Caco-2 (cell line): ENCODE measurements at regions not wholly inside any gene's neighbourhood (a gene's known extent, or its start where the extent isn't known, plus 50 kb on each side); places are given as distances from the start of the nearest gene placed in this dataset.

Source experiments
- BruUV-seq: library from RNA; stranded (reverse); fragments of 400-500 nt; replicated peaks from 2 replicates; lab custom pipeline; 2021; lab: Mats Ljungman, UMichigan
- CTCF ChIA-PET: fragments of 300-600 bp; sonication (Branson Sonifier 250); formaldehyde crosslinking; loops from one replicate; lab custom pipeline; 2022; ENCODE audit warnings: antibody characterized with exemption; lab: Charles Lee
- POLR2A ChIA-PET: fragments of 300-600 bp; sonication (Branson Sonifier 250); formaldehyde crosslinking; loops from one replicate; lab custom pipeline; 2022; ENCODE audit warnings: antibody characterized with exemption; lab: Charles Lee
- DNase-seq, 2 experiments: peaks; one replicate each; pipeline versions ENCODE4 v3.0.0 to v3.0.0-alpha.2; 2020 to 2022
- H3K27me3 ChIP-seq: replicated peaks from 2 replicates; pipeline ENCODE4 v1.6.0; 2011; ENCODE audit warnings: low read length; ENCODE audit not compliant: control insufficient read depth, insufficient read depth
- H3K36me3 ChIP-seq: 2 replicates; pipeline ENCODE4 v1.5.1; 2011; ENCODE audit warnings: low read length; ENCODE audit not compliant: control insufficient read depth, insufficient read depth
- H3K4me1 ChIP-seq: fragments of 250-450 bp; sonication (Bioruptor Pico); 2 replicates; pipeline ENCODE4 v1.5.1; 2020; ENCODE audit warnings: mild to moderate bottlenecking
- H3K4me3 ChIP-seq: 2 replicates; pipeline ENCODE4 v1.5.1; 2011; ENCODE audit warnings: low read depth, mild to moderate bottlenecking, control low read depth, low read length
- H3K9me3 ChIP-seq: fragments of 250-450 bp; sonication (Bioruptor Pico); 2 replicates; pipeline ENCODE4 v1.5.1; 2020; ENCODE audit warnings: mild to moderate bottlenecking, moderate library complexity
- H3K27ac Mint-ChIP-seq: one replicate; pipeline ENCODE4 v1.8.0; 2022; ENCODE audit warnings: mixed read lengths; ENCODE audit not compliant: unreplicated experiment
- H3K27me3 Mint-ChIP-seq: one replicate; pipeline ENCODE4 v1.8.0; 2022; ENCODE audit warnings: mixed read lengths; ENCODE audit not compliant: insufficient read depth, unreplicated experiment
- H3K36me3 Mint-ChIP-seq: one replicate; pipeline ENCODE4 v1.8.0; 2022; ENCODE audit warnings: mild to moderate bottlenecking, mixed read lengths; ENCODE audit not compliant: insufficient read depth, unreplicated experiment
- H3K4me1 Mint-ChIP-seq: one replicate; pipeline ENCODE4 v1.8.0; 2022; ENCODE audit warnings: low read depth, mixed read lengths; ENCODE audit not compliant: unreplicated experiment
- H3K4me3 Mint-ChIP-seq: one replicate; pipeline ENCODE4 v1.8.0; 2022; ENCODE audit warnings: mild to moderate bottlenecking, moderate library complexity, mixed read lengths; ENCODE audit not compliant: unreplicated experiment
- H3K9me3 Mint-ChIP-seq: one replicate; pipeline ENCODE4 v1.8.0; 2022; ENCODE audit warnings: mixed read lengths; ENCODE audit not compliant: unreplicated experiment
- CTCF ChIP-seq, 2 experiments: fragments of 200-600 bp in 1 of 2; IDR thresholded peaks; 1 replicate in 1 of 2; 2 replicates in 1 of 2; pipeline versions ENCODE4 v1.5.1 to v1.8.0; 2011 to 2022; ENCODE audit warnings: antibody characterized with exemption in 1 of 2, control low read depth in 1 of 2, inconsistent platforms in 1 of 2, low read depth in 1 of 2, low read length in 1 of 2, mild to moderate bottlenecking in 1 of 2, moderate library complexity in 1 of 2; ENCODE audit not compliant: insufficient read depth in 1 of 2, severe bottlenecking in 1 of 2, unreplicated experiment in 1 of 2
- intact Hi-C: fragments of 100-400 bp; cut with micrococcal nuclease; formaldehyde crosslinking; loops from one replicate; pipeline ENCODE4 v1.10.0; 2022; ENCODE audit not compliant: unreplicated experiment

GRCh38 chr13:103349211-103349980 lies 283.2 kb upstream of the SLC10A2 start:
- Mint-ChIP-seq H3K27me3 (no peaks in the 10 kb centered on the region), H3K36me3 (no peaks in the 10 kb centered on the region), H3K4me1 (peaks cover 14% of the 10 kb centered on the region), H3K27ac (no peak overlapping the region), H3K4me3 (no peak overlapping the region), H3K9me3 (peaks cover 18% of the 10 kb centered on the region)
- H3K4me1 ChIP-seq = peaks cover 12% of the 10 kb centered on the region
- no peaks in the 10 kb centered on the region for H3K27me3 ChIP-seq
- DNase-seq = no peak
- no peak overlapping the region for H3K4me3 ChIP-seq
- no peak for TF ChIP-seq CTCF (IDR thresholded peaks at IDR 0.05; ENCODE audit: insufficient read depth in 1 of 2, low read depth in 1 of 2, low read length in 1 of 2, severe bottlenecking in 1 of 2, unreplicated experiment in 1 of 2)
- H3K36me3 ChIP-seq = no peaks in the 10 kb centered on the region
- intact Hi-C loops = no loop called here
- POLR2A ChIA-PET = no interaction called here
- BruUV-seq = no TSS peak
- CTCF ChIA-PET = no interaction called here
- peaks cover 6% of the 10 kb centered on the region for H3K9me3 ChIP-seq

- H3K27me3 Mint-ChIP-seq = no peaks in the 10 kb centered on the region
- no TSS peak for BruUV-seq
- TF ChIP-seq CTCF (IDR thresholded peaks at IDR 0.05; ENCODE audit: insufficient read depth in 1 of 2, low read depth in 1 of 2, low read length in 1 of 2, severe bottlenecking in 1 of 2, unreplicated experiment in 1 of 2) = no peak
- Histone ChIP-seq H3K27me3 (no peaks in the 10 kb centered on the region), H3K4me3 (no peak overlapping the region), H3K4me1 (no peaks in the 10 kb centered on the region), H3K9me3 (no peaks in the 10 kb centered on the region), H3K36me3 (no peaks in the 10 kb centered on the region)
- H3K4me3 Mint-ChIP-seq = no peak overlapping the region
- H3K9me3 Mint-ChIP-seq = peaks cover 5% of the 10 kb centered on the region
- CTCF ChIA-PET = no interaction called here
- POLR2A ChIA-PET = no interaction called here
- intact Hi-C loops = no loop called here
- H3K4me1 Mint-ChIP-seq = no peaks in the 10 kb centered on the region
- no peaks in the 10 kb centered on the region for H3K36me3 Mint-ChIP-seq
- DNase-seq = no peak
- no peak overlapping the region for H3K27ac Mint-ChIP-seq
These were observed 269.0 kb upstream of the SLC10A2 start for GRCh38 chr13:103335241-103335640.

- Histone ChIP-seq H3K36me3 (no peaks in the 10 kb centered on the region), H3K4me3 (no peak overlapping the region), H3K4me1 (no peaks in the 10 kb centered on the region), H3K27me3 (no peaks in the 10 kb centered on the region), H3K9me3 (no peaks in the 10 kb centered on the region)
- ChIA-PET POLR2A (no interaction called here), CTCF (no interaction called here)
- Mint-ChIP-seq H3K4me1 (no peaks in the 10 kb centered on the region), H3K27ac (no peak overlapping the region), H3K36me3 (no peaks in the 10 kb centered on the region), H3K27me3 (no peaks in the 10 kb centered on the region), H3K9me3 (no peaks in the 10 kb centered on the region), H3K4me3 (no peak overlapping the region)
- TF ChIP-seq CTCF (IDR thresholded peaks at IDR 0.05; ENCODE audit: insufficient read depth in 1 of 2, low read depth in 1 of 2, low read length in 1 of 2, severe bottlenecking in 1 of 2, unreplicated experiment in 1 of 2) = no peak
- DNase-seq = no peak
- intact Hi-C loops = no loop called here
- no TSS peak for BruUV-seq
These were observed 265.7 kb upstream of the SLC10A2 start for GRCh38 chr13:103331924-103332323.
